GM12872 (cell line): ENCODE measurements at regions not wholly inside any gene's neighbourhood (a gene's known extent, or its start where the extent isn't known, plus 50 kb on each side); places are given as distances from the start of the nearest gene placed in this dataset.

Experiments used
- CTCF ChIP-seq: IDR thresholded peaks from 3 replicates; pipeline ENCODE4 v1.5.1; 2011; ENCODE audit warnings: low read depth, mild to moderate bottlenecking, low read length, moderate library complexity; ENCODE audit not compliant: insufficient read depth

- no peak for TF ChIP-seq CTCF
These were observed 533.9 kb downstream of the IRX1 start for GRCh38 chr5:4129523-4129922.

- no peak for TF ChIP-seq CTCF
These were observed 535.2 kb downstream of the IRX1 start for GRCh38 chr5:4130819-4131218.

GRCh38 chr5:4137781-4138180, 542.1 kb downstream of the IRX1 start:
- TF ChIP-seq CTCF = no peak

- TF ChIP-seq CTCF = no peak
These were observed 547.2 kb downstream of the IRX1 start for GRCh38 chr5:4142842-4143241.

GRCh38 chr5:4144411-4145007, 548.9 kb downstream of the IRX1 start:
- no peak for TF ChIP-seq CTCF

GRCh38 chr5:4145511-4145910, 549.9 kb downstream of the IRX1 start:
- no peak for TF ChIP-seq CTCF

GRCh38 chr5:4148009-4148408, 552.4 kb downstream of the IRX1 start:
- TF ChIP-seq CTCF = no peak
